ENCODE measurements at regions not wholly inside any gene's neighbourhood (a gene's known extent, or its start where the extent isn't known, plus 50 kb on each side); places are given as distances from the start of the nearest gene placed in this dataset.

DNA sequence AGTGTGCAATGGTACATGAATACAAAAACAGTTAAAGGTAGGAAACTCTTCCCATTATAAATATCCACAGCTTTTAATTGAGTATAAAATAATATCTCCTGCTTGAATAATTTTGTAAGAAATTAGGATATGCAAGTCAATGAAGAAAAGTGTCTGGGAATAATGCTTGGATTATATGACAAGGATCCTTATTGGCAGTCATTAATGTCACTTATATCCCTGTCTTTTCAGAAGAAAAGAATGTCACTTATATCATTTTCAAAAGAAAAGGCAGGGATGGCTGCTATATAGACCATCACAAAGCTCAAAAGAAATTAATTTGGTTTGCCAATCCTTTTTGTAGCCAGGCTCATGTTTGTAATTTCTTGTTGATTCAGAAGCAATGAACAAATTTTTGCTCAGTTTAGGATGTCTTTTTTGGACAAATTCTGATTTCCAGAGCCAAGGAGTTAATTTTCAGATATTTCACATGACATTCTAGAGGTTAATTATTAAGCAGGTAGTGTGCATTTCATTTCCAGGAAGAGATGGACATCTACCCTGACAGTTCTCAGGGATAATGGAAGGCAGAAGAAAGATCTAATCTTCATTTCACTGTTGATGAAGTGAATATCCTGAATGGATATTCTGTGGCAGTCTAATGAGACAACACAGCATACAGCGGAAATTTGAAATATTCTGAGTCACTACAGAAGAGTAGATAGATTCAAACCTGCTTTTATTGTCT is 299.8 kb downstream of the RPS29 start:
- Histone ChIP-seq H3K79me2 (ENCODE audit: insufficient read depth, low read length) (no peaks in the 10 kb centered on the region), H4K8ac (replicated peaks; ENCODE audit: insufficient read length, low read depth, low read length) (no peak overlapping the region), H3K4me2 (ENCODE audit: insufficient read depth, insufficient read length, low read length) (no peak overlapping the region), H3K9ac (ENCODE audit: extremely low read depth, insufficient read length, low read length) (no peak overlapping the region), H2BK12ac (ENCODE audit: insufficient read length, low read depth, low read length) (no peak overlapping the region), H4K91ac (ENCODE audit: insufficient read length, low read depth, low read length) (no peak overlapping the region), H3K23ac (ENCODE audit: insufficient read length, low read depth, low read length) (no peak overlapping the region), H3K27ac (ENCODE audit: insufficient read length, low read depth, low read length) (no peak overlapping the region), H2AFZ (ENCODE audit: low read length) (no peak overlapping the region), H2BK20ac (ENCODE audit: low read depth, low read length, poor library complexity, severe bottlenecking) (no peak overlapping the region), H3K4me1 (ENCODE audit: insufficient read depth, low read length) (no peaks in the 10 kb centered on the region), H3K23me2 (ENCODE audit: insufficient read length, low read depth, low read length, poor library complexity, severe bottlenecking) (peaks cover 2% of the 10 kb centered on the region), H4K20me1 (ENCODE audit: control insufficient read depth, insufficient read depth, insufficient read length) (no peaks in the 10 kb centered on the region), H3K9me3 (ENCODE audit: control insufficient read depth, low read depth, low read length) (no peaks in the 10 kb centered on the region), H3K18ac (ENCODE audit: insufficient read length, low read depth, low read length) (no peak overlapping the region), H2BK120ac (ENCODE audit: low read depth, low read length, poor library complexity, severe bottlenecking) (no peak overlapping the region), H3T11ph (ENCODE audit: low read length) (no peak overlapping the region), H4K5ac (ENCODE audit: insufficient read length, low read depth, low read length) (no peak overlapping the region), H3K27me3 (ENCODE audit: insufficient read depth, low read length) (no peaks in the 10 kb centered on the region), H2BK5ac (ENCODE audit: insufficient read length, low read length) (no peak overlapping the region), H3K14ac (ENCODE audit: insufficient read depth, low read length) (no peak overlapping the region), H2BK15ac (ENCODE audit: low read depth, low read length) (no peak overlapping the region), H2AK5ac (ENCODE audit: insufficient read length, low read length) (no peak overlapping the region), H3K79me1 (ENCODE audit: insufficient read depth, low read depth, low read length, poor library complexity, severe bottlenecking) (no peaks in the 10 kb centered on the region), H3K56ac (ENCODE audit: insufficient read length, low read depth, low read length) (no peak overlapping the region), H3K4ac (ENCODE audit: low read depth, low read length) (no peak overlapping the region)
- Mint-ChIP-seq H3K4me3 (no peak overlapping the region), H3K36me3 (ENCODE audit: insufficient read depth in 1 of 3, low read depth in 3 of 3) (no peaks in the 10 kb centered on the region), H3K27ac (no peak overlapping the region), H3K9me3 (no peaks in the 10 kb centered on the region; a peak in 1 of 5 replicates), H3K4me1 (peaks cover 0 to 4% of the 10 kb centered on the region in 2 experiments; a peak in 2 of 4 replicates), H3K27me3 (ENCODE audit: low read depth) (peaks cover 2% of the 10 kb centered on the region; the same call in 1 of the 2 replicates)
- TF ChIP-seq, protein P1, sequence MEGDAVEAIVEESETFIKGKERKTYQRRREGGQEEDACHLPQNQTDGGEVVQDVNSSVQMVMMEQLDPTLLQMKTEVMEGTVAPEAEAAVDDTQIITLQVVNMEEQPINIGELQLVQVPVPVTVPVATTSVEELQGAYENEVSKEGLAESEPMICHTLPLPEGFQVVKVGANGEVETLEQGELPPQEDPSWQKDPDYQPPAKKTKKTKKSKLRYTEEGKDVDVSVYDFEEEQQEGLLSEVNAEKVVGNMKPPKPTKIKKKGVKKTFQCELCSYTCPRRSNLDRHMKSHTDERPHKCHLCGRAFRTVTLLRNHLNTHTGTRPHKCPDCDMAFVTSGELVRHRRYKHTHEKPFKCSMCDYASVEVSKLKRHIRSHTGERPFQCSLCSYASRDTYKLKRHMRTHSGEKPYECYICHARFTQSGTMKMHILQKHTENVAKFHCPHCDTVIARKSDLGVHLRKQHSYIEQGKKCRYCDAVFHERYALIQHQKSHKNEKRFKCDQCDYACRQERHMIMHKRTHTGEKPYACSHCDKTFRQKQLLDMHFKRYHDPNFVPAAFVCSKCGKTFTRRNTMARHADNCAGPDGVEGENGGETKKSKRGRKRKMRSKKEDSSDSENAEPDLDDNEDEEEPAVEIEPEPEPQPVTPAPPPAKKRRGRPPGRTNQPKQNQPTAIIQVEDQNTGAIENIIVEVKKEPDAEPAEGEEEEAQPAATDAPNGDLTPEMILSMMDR (conservative IDR thresholded peaks at IDR 0.05) = no peak
- no peak for DNase-seq
- WGBS (ENCODE audit: extremely low coverage, insufficient read length, low lambda C conversion rate) = no CpG with 5 or more reads among the region's 1 CpG

Measured in H9 (cell line).